GM12891 (cell line): ENCODE measurements at regions not wholly inside any gene's neighbourhood (a gene's known extent, or its start where the extent isn't known, plus 50 kb on each side); places are given as distances from the start of the nearest gene placed in this dataset.

ENCODE experiments used
- PAX5 ChIP-seq: IDR thresholded peaks from 2 replicates; pipeline ENCODE4 v1.6.1; 2011; ENCODE audit warnings: low read length, moderate library complexity, mild to moderate bottlenecking; ENCODE audit not compliant: insufficient read depth, severe bottlenecking
- POLR2A ChIP-seq: IDR thresholded peaks from 2 replicates; pipeline ENCODE4 v1.6.1; 2011; ENCODE audit warnings: low read depth, low read length, control low read depth
- POLR2AphosphoS5 ChIP-seq: IDR thresholded peaks from 2 replicates; pipeline ENCODE4 v1.6.1; 2011; ENCODE audit warnings: low read depth, low read length, control low read depth
- SPI1 ChIP-seq: IDR thresholded peaks from 2 replicates; pipeline ENCODE4 v1.6.1; 2011; ENCODE audit warnings: low read depth, low read length, control low read depth
- TAF1 ChIP-seq: IDR thresholded peaks from 2 replicates; pipeline ENCODE4 v1.6.1; 2011; ENCODE audit warnings: low read depth, low read length, control low read depth

DNA sequence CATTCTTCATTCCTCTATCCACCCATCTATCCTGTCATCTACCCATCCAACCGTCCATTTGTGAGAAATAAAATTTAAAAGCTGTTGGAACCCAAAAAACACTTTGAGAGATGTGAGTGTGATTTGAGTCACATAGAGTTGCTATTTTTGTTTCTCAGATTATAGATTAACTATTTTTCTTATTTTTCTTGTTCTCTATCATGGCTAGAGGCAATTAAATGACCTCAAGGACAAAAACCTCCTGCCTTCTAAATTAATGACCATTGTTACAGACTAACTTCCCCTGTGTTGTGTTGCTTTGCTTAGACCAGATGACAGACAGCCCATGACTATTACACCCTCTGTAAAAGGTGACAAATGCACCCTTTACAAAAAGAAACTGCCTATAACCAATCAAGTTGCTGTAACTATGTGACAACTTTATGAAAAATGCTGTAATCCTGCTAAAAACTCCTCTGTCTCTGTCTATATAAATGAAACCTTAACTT is 207.9 kb upstream of the CXCR4 start:
- TF ChIP-seq POLR2A (no peak), POLR2AphosphoS5 (no peak), TAF1 (no peak), PAX5 (no peak), SPI1 (no peak)
